Suppressor macrophage treated with lipopolysaccharide for 4 hours (primary cell): ENCODE measurements at regions not wholly inside any gene's neighbourhood (a gene's known extent, or its start where the extent isn't known, plus 50 kb on each side); places are given as distances from the start of the nearest gene placed in this dataset.

ENCODE experiments used
- DNase-seq: peaks from one replicate; pipeline ENCODE4 v3.0.0-alpha.2; 2020

DNA sequence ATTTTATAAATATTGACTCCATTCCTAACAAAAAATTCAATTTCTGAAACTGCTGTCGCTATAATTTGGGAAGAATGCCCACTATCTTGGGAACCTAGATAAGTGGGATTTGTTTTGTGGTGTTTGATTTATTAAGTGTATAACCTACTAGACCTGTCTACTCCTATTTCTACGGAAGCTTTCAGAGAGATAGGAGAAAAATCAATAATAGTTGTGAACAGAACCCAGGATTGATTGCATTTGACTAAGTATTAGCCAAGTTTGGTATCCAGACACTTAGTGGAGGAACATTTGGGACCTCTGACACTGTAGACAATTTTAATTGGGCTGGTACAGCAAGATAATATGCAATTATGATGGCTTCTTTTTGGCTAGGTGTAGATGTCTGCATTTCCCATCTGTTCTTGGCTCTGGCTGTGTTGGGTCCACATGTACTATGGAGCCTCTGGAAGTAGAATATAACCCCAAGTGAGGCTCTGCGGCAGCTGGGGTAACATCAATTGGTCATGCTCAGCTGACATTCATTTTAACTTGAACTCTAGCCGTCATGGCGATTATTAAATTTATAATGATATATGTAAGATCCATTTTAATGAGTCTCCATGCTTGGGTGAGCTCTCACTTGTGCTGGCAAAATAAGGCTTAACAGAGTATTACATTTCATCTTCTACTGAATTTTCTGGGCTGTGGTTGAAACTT lies 111.5 kb upstream of the E2F8 start:
- no peak for DNase-seq

GRCh38 chr11:19351426-19351825 lies 110.7 kb upstream of the E2F8 start:
- DNase-seq: no peak

GRCh38 chr11:19350160-19350559 lies 109.4 kb upstream of the E2F8 start:
- no peak for DNase-seq

DNA sequence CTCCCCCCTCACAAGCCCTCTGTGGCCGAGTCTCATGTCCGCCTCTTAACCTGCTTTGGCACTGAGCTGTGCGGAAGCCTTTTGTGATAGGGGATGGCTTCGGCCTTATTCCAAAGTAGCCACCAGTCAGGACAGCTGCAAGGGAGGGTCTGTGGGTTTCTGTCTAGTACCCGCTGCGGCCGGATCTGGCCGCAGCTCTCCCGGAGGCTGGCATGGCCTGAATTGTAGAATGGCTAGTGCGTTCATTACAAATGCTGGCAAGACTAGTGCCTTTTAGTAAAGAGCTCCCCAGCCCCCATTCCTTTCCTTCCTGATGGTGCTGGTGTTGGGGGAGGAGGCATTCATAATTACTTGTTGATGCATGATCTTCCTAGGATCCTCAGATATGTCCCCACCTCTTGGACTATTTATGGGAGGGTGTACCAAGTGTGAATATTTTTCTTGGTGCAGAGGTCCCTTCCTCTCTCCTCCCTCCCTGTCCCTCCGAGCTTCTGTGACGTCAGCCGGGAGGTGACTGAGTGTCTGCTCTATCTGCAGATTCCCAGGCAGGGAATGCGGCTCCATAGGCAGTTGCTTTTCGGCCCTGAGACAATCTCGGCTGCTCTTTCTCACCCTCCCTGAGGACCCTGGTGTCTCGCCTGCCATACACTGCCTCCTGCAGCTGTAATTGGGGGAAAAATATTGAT lies 108.7 kb upstream of the E2F8 start:
- DNase-seq: no peak

DNA sequence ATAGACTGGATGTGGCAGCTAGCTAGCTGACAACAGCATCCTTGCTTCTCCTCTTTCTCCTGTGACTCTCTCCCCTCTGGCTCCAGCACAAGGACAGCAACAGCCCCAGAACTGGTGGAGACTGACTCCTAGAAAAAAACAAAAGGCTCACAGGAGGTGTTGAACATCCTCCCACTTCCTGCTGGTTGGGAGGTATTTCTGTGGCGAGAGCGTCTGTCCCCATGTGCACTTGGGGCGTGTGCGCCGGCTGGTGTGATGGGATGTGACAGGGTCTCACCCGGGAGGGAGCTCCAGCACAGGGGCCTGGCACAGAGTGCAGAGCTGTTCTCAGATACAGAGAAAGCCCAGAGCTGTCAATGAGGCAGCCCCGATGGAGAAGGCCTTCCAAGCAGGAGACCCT lies 107.2 kb upstream of the E2F8 start:
- DNase-seq: no peak

GRCh38 chr11:19345848-19346681 lies 105.3 kb upstream of the E2F8 start:
- DNase-seq: no peak

DNA sequence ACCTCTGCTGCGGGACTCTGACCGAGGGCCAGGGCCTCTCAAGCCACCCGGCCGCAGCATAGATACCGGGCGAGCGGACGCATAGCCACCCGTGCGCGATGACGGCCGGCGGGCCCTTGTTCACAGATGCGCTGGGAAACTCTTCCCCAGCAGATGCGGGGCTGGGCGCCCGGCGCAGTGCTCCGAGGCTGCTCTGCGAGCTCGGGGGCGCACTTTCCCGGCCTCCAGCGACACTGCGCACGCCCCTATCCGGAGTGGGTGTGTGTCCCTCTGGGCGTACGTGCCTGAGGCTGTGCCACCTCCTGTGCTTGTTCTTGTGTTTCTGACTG lies 104.7 kb upstream of the E2F8 start:
- DNase-seq: no peak

GRCh38 chr11:19344661-19345518 lies 104.1 kb upstream of the E2F8 start:
- DNase-seq: no peak

DNA sequence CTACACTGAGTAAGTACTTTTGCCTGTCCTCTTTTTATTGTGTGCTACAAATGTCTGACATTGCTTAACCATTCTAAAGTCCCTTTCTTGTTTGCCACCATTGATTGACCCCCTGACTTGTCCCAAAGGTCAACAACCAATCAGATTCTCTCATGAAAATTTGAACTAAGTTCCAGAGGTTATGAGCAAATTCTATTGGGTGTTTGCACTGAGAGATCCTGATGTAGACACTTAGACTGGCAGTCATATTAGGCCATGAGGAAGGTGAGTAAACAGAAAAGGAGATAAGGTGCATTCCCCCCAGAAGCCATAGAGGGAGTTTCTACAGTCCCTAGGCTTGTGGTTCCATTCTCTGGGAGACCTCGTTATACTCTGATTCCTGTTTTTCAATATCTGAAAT lies 101.3 kb upstream of the E2F8 start:
- no peak for DNase-seq

GRCh38 chr11:19338375-19338774 lies 97.6 kb upstream of the E2F8 start:
- no peak for DNase-seq

- no peak for DNase-seq
These were observed 97.0 kb upstream of the E2F8 start for GRCh38 chr11:19337779-19338178.

DNA sequence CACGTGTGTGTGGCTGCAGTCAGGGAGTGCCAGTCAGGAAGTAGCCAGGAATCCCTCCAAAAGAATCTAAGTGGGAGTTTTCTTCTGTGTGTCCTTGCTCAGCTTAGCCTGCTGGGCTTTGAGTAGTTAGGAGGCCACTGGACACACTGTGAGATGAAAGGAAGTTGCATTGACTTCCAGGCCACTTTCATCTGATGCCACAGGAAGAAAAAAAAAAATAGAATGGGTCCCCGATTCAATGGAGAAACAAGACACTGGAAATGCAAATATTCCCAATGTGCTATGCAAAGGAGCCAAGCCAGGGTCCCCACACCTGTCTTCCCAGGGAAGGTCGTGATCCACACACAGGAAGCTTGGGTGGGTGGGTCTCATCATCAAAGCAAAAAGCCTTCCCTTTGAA lies 95.6 kb upstream of the E2F8 start:
- DNase-seq: no peak

- no peak for DNase-seq
These were observed 91.7 kb upstream of the E2F8 start for GRCh38 chr11:19332476-19332875.

GRCh38 chr11:19330416-19330815 lies 89.7 kb upstream of the E2F8 start:
- DNase-seq: no peak

GRCh38 chr11:19329970-19330369 lies 89.2 kb upstream of the E2F8 start:
- no peak for DNase-seq

GRCh38 chr11:19328586-19329311 lies 88.0 kb upstream of the E2F8 start:
- no peak for DNase-seq

- no peak for DNase-seq
These were observed 86.5 kb upstream of the E2F8 start for GRCh38 chr11:19327280-19327679.

GRCh38 chr11:19326499-19326898 lies 85.8 kb upstream of the E2F8 start:
- no peak for DNase-seq

DNA sequence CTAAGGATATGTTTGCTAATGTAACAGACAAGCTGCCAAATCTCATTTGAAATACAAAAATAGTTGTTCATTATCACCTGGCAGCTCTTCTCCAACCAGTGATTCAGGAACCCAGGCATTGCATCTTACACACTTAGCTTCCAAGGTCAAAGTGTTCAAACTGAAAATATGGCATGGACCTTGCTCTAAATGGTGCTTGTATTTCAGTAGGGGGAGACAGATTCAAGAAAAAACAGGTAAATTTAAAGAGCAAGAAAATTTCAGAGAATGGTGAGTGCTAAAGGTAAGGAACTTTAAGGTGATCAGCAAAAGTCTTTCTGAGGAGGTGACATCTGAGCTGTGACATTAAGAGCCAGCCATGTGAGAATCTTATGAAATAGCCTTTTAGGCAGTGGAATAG lies 82.8 kb upstream of the E2F8 start:
- DNase-seq: no peak

GRCh38 chr11:19321351-19321750 lies 80.6 kb upstream of the E2F8 start:
- no peak for DNase-seq

DNA sequence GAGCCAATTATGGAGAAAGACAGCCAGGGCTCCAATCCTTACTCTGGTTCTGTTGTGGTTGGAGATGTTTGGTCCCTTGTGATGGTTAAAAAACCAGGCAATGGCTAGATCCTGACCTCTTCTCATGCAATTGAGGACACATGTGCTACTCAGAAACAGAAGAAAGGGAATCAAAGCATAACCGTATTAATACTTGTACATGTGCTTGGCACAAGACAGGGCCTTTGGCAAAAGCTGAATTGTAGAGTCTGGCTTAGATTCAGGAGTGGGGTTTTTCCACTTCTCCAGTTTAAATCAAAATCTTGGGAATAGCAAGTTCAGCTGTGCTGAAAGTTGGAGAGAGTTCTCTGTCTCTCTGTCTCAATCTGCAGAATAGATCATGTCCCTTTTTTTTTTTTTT lies 80.1 kb upstream of the E2F8 start:
- DNase-seq: no peak

GRCh38 chr11:19316434-19316833 lies 75.7 kb upstream of the E2F8 start:
- DNase-seq: no peak
